B cell (primary cell): ENCODE measurements at regions not wholly inside any gene's neighbourhood (a gene's known extent, or its start where the extent isn't known, plus 50 kb on each side); places are given as distances from the start of the nearest gene placed in this dataset.

Experiments
- ATAC-seq: fragments of 200-7000 bp; cut with Tn5 transposase; one replicate; pipeline ENCODE4 v1.10.0; 2021; ENCODE audit warnings: low read depth, mild to moderate bottlenecking, moderate number of reproducible peaks, moderate library complexity
- CTCF ChIA-PET: fragments of 350-600 bp; sonication (Branson Sonifier 250); formaldehyde crosslinking; loops from one replicate; lab custom pipeline; 2021; ENCODE audit warnings: antibody characterized with exemption, inconsistent platforms; lab: Charles Lee
- POLR2A ChIA-PET: fragments of 350-600 bp; sonication (Branson Sonifier 250); formaldehyde crosslinking; loops from one replicate; lab custom pipeline; 2021; ENCODE audit warnings: antibody characterized with exemption; lab: Charles Lee
- DNase-seq: peaks from one replicate; pipeline ENCODE4 v3.0.0; 2013
- H2AFZ ChIP-seq: 2 replicates; pipeline ENCODE4 v1.6.1; 2012; ENCODE audit warnings: mild to moderate bottlenecking, low read depth, low read length; ENCODE audit not compliant: insufficient read depth, poor library complexity, severe bottlenecking
- H3K27ac ChIP-seq, 2 donors: 1 replicate in 1 of 2; 2 replicates in 1 of 2; pipeline ENCODE4 v1.5.1; 2012 to 2013; ENCODE audit warnings: low read length in 2 of 2, mild to moderate bottlenecking in 2 of 2, moderate library complexity in 1 of 2
- H3K27me3 ChIP-seq, 4 experiments: fragments of 200-600 bp in 1 of 4; sonication (generic) in 1 of 4; replicated peaks in 1 of 4; 1 replicate in 2 of 4; 2 replicates in 2 of 4; pipeline versions ENCODE4 v1.6.1 to v1.7.0; 2013 to 2016; ENCODE audit warnings: low read length in 3 of 4, mild to moderate bottlenecking in 2 of 4, mixed read lengths in 1 of 4, moderate library complexity in 1 of 4; ENCODE audit not compliant: insufficient read depth in 4 of 4, control insufficient read depth in 3 of 4; ENCODE audit errors: control extremely low read depth in 1 of 4
- H3K36me3 ChIP-seq, 2 experiments: replicated peaks in 1 of 2; 1 replicate in 1 of 2; 2 replicates in 1 of 2; pipeline versions ENCODE4 v1.6.1 to v1.7.1; 2013; ENCODE audit warnings: low read length in 1 of 2; ENCODE audit not compliant: insufficient read depth in 2 of 2, control insufficient read depth in 1 of 2; ENCODE audit errors: control extremely low read depth in 1 of 2, extremely low read depth in 1 of 2
- H3K4me1 ChIP-seq, 2 donors: fragments of 200-600 bp in 1 of 2; sonication (generic) in 1 of 2; 1 replicate in 1 of 2; 2 replicates in 1 of 2; pipeline versions ENCODE4 v1.5.1 to v1.6.1; 2013 to 2017; ENCODE audit warnings: low read length in 2 of 2; ENCODE audit not compliant: control insufficient read depth in 2 of 2, insufficient read depth in 2 of 2
- H3K4me2 ChIP-seq: replicated peaks from 2 replicates; pipeline ENCODE3; 2012; ENCODE audit warnings: mild to moderate bottlenecking, low read depth, low read length; ENCODE audit not compliant: poor library complexity, severe bottlenecking
- H3K4me3 ChIP-seq, 5 experiments: fragments of 200-600 bp in 1 of 5; sonication (generic) in 1 of 5; 1 replicate in 3 of 5; 2 replicates in 2 of 5; pipeline versions ENCODE4 v1.5.1 to v1.7.0; 2011 to 2016; ENCODE audit warnings: low read length in 4 of 5, mild to moderate bottlenecking in 4 of 5, low read depth in 2 of 5, control low read depth in 1 of 5, moderate library complexity in 1 of 5; ENCODE audit not compliant: insufficient read depth in 1 of 5; ENCODE audit errors: control extremely low read depth in 1 of 5, extremely low read depth in 1 of 5
- H3K79me2 ChIP-seq: fragments of 200-600 bp; sonication (generic); one replicate; pipeline ENCODE4 v1.6.0; 2016; ENCODE audit warnings: low read length; ENCODE audit not compliant: control insufficient read depth, insufficient read depth
- H3K9ac ChIP-seq: fragments of 200-600 bp; sonication (generic); 2 replicates; pipeline ENCODE4 v1.6.1; 2017; ENCODE audit warnings: mild to moderate bottlenecking, low read length, moderate library complexity
- H3K9me3 ChIP-seq, 3 donors: one replicate each; pipeline versions ENCODE4 v1.6.1 to v1.7.1; 2013; ENCODE audit warnings: low read length in 2 of 3; ENCODE audit not compliant: control insufficient read depth in 2 of 3, insufficient read depth in 1 of 3; ENCODE audit errors: control extremely low read depth in 1 of 3
- H4K20me1 ChIP-seq: 2 replicates; pipeline ENCODE4 v1.6.0; 2012; ENCODE audit warnings: mild to moderate bottlenecking, low read length; ENCODE audit not compliant: insufficient read depth, control insufficient read depth, poor library complexity, severe bottlenecking
- H3K27ac Mint-ChIP-seq: one replicate; pipeline ENCODE4 v1.8.0; 2021; ENCODE audit warnings: mixed read lengths
- H3K27me3 Mint-ChIP-seq: one replicate; pipeline ENCODE4 v1.8.0; 2021; ENCODE audit warnings: mixed read lengths
- H3K4me1 Mint-ChIP-seq: one replicate; pipeline ENCODE4 v1.8.0; 2021; ENCODE audit warnings: mixed read lengths
- H3K4me3 Mint-ChIP-seq: one replicate; pipeline ENCODE4 v1.8.0; 2021; ENCODE audit warnings: mixed read lengths
- H3K9me3 Mint-ChIP-seq: one replicate; pipeline ENCODE4 v1.8.0; 2022; ENCODE audit warnings: mixed read lengths; ENCODE audit not compliant: insufficient read depth
- EZH2 ChIP-seq: IDR thresholded peaks from 2 replicates; pipeline ENCODE4 v1.6.1; 2012; ENCODE audit warnings: borderline replicate concordance, low read depth, mild to moderate bottlenecking, moderate library complexity, low read length; ENCODE audit not compliant: insufficient read depth, poor library complexity, severe bottlenecking
- WGBS: methylation state at CpG from one replicate; pipeline ENCODE4 v1.1.5; 2013; ENCODE audit warnings: missing lambda C conversion rate; ENCODE audit not compliant: insufficient coverage; 5-methylcytosine and 5-hydroxymethylcytosine counted together
- intact Hi-C: fragments of 100-400 bp; cut with micrococcal nuclease; formaldehyde crosslinking; loops from one replicate; pipeline ENCODE4 v1.10.0; 2022
- TF ChIP-seq, protein P1 (sequence below): fragments of 200-600 bp; IDR thresholded peaks from one replicate; pipeline ENCODE4 v1.8.0; 2022; ENCODE audit warnings: antibody characterized with exemption, mild to moderate bottlenecking

DNA sequence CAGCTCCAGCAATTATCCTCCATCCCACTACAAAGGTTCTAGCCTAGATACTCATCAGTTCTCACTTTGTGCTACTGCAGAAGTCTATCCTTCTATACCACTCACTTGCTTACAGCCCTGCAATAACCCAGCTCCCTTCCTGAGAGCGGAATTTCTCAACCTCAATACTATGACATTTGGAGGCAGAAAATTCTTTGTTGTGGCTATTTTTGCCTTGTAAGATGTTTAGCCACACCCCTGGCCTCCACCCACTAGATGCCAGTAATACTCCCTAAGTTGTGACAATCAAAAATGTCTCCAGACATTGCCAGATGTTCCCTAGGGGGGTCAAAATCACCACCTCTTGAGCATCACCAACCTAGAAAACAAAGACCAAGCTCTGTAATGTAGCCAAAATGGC is 149.5 kb downstream of the QDPR start:
- H3K27me3 ChIP-seq: peaks cover 0 to 4% (median 0%) of the 10 kb centered on the region in 4 experiments
- H3K4me2 ChIP-seq: no peak overlapping the region
- no peaks in the 10 kb centered on the region for H3K36me3 ChIP-seq
- Mint-ChIP-seq H3K4me1 (no peaks in the 10 kb centered on the region), H3K27ac (no peak overlapping the region), H3K27me3 (peaks cover 20% of the 10 kb centered on the region), H3K4me3 (no peak overlapping the region), H3K9me3 (no peaks in the 10 kb centered on the region)
- H2AFZ ChIP-seq: no peak overlapping the region
- ATAC-seq (no peak), DNase-seq (no peak)
- no peaks in the 10 kb centered on the region for H4K20me1 ChIP-seq
- no peaks in the 10 kb centered on the region for H3K4me1 ChIP-seq
- no CpG with 5 or more reads among the region's 1 CpG for WGBS
- H3K79me2 ChIP-seq: no peaks in the 10 kb centered on the region
- no peak overlapping the region for H3K27ac ChIP-seq
- TF ChIP-seq EZH2: no peak
- TF ChIP-seq, protein P1, sequence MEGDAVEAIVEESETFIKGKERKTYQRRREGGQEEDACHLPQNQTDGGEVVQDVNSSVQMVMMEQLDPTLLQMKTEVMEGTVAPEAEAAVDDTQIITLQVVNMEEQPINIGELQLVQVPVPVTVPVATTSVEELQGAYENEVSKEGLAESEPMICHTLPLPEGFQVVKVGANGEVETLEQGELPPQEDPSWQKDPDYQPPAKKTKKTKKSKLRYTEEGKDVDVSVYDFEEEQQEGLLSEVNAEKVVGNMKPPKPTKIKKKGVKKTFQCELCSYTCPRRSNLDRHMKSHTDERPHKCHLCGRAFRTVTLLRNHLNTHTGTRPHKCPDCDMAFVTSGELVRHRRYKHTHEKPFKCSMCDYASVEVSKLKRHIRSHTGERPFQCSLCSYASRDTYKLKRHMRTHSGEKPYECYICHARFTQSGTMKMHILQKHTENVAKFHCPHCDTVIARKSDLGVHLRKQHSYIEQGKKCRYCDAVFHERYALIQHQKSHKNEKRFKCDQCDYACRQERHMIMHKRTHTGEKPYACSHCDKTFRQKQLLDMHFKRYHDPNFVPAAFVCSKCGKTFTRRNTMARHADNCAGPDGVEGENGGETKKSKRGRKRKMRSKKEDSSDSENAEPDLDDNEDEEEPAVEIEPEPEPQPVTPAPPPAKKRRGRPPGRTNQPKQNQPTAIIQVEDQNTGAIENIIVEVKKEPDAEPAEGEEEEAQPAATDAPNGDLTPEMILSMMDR: no peak
- intact Hi-C loops: no loop called here
- ChIA-PET POLR2A (no interaction called here), CTCF (no interaction called here)
- no peak overlapping the region for H3K9ac ChIP-seq
- H3K4me3 ChIP-seq: no peak overlapping the region
- H3K9me3 ChIP-seq: no peaks in the 10 kb centered on the region

- Histone ChIP-seq H3K79me2 (no peaks in the 10 kb centered on the region), H3K27me3 (peaks cover 0 to 4% (median 0%) of the 10 kb centered on the region in 4 experiments), H2AFZ (no peak overlapping the region), H3K4me1 (no peaks in the 10 kb centered on the region), H3K4me3 (no peak overlapping the region), H3K9ac (no peak overlapping the region), H4K20me1 (no peaks in the 10 kb centered on the region), H3K4me2 (no peak overlapping the region), H3K9me3 (no peaks in the 10 kb centered on the region), H3K36me3 (no peaks in the 10 kb centered on the region), H3K27ac (no peak overlapping the region)
- 80% methylated on average over 1 of the region's 4 CpGs for WGBS
- Mint-ChIP-seq H3K4me3 (no peak overlapping the region), H3K4me1 (no peaks in the 10 kb centered on the region), H3K9me3 (peaks cover 6% of the 10 kb centered on the region), H3K27ac (no peak overlapping the region), H3K27me3 (peaks cover 18% of the 10 kb centered on the region)
- no peak for TF ChIP-seq EZH2
- TF ChIP-seq, protein P1: no peak
- ATAC-seq: no peak
- intact Hi-C loops: no loop called here
- POLR2A ChIA-PET: no interaction called here
- no peak for DNase-seq
- CTCF ChIA-PET: no interaction called here
Measured at GRCh38 chr4:17358241-17358640, 153.6 kb downstream of the QDPR start.
